ENCODE measurements at regions not wholly inside any gene's neighbourhood (a gene's known extent, or its start where the extent isn't known, plus 50 kb on each side); places are given as distances from the start of the nearest gene placed in this dataset.

- no peak for DNase-seq
- no peaks in the 10 kb centered on the region for H3K9me3 ChIP-seq
- H3K9ac ChIP-seq: no peak overlapping the region
- 55% methylated on average over 2 of the region's 2 CpGs for WGBS (ENCODE audit: low lambda C conversion rate)
- no peaks in the 10 kb centered on the region; a peak in 1 of 4 replicates for H3K4me1 ChIP-seq (ENCODE audit: control insufficient read depth in 1 of 2, insufficient read depth in 2 of 2, low read depth in 1 of 2, low read length in 1 of 2)
- ChIA-PET POLR2A (no interaction called here), CTCF (no interaction called here)
- TF ChIP-seq FOSL2 (IDR thresholded peaks at IDR 0.05; ENCODE audit: borderline replicate concordance, low read depth) (no peak), TEAD4 (IDR thresholded peaks at IDR 0.05; ENCODE audit: borderline replicate concordance, insufficient read depth) (no peak), SIN3A (IDR thresholded peaks at IDR 0.05; ENCODE audit: borderline replicate concordance, low read depth, low read length) (no peak), NFIC (IDR thresholded peaks at IDR 0.05; ENCODE audit: borderline replicate concordance) (no peak), ELF1 (IDR thresholded peaks at IDR 0.05) (no peak), RFX5 (IDR thresholded peaks at IDR 0.05; ENCODE audit: low read length) (no peak), EP300 (IDR thresholded peaks at IDR 0.05; ENCODE audit: borderline replicate concordance in 1 of 2, low read depth in 1 of 2, low read length in 1 of 2) (no peak), RXRA (IDR thresholded peaks at IDR 0.05; ENCODE audit: borderline replicate concordance, low read depth) (no peak), MXI1 (IDR thresholded peaks at IDR 0.05; ENCODE audit: low read depth, low read length) (no peak), JUND (IDR thresholded peaks at IDR 0.05) (no peak), CHD2 (IDR thresholded peaks at IDR 0.05; ENCODE audit: low read length, partially characterized antibody) (no peak)
- TF ChIP-seq, protein P1, sequence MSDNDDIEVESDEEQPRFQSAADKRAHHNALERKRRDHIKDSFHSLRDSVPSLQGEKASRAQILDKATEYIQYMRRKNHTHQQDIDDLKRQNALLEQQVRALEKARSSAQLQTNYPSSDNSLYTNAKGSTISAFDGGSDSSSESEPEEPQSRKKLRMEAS (IDR thresholded peaks at IDR 0.05; ENCODE audit: low read depth): no peak
- H2AFZ ChIP-seq (ENCODE audit: low read depth): no peak overlapping the region
- H3K4me2 ChIP-seq: no peak overlapping the region
- no peaks in the 10 kb centered on the region for H3K79me2 ChIP-seq (ENCODE audit: insufficient read depth)
- H3K36me3 ChIP-seq (replicated peaks in 1 of 2; ENCODE audit: control insufficient read depth in 1 of 2, insufficient read depth in 2 of 2, low read length in 1 of 2): no peaks in the 10 kb centered on the region
- no peaks in the 10 kb centered on the region for H3K27me3 ChIP-seq (ENCODE audit: insufficient read depth)
- H3K27ac ChIP-seq (ENCODE audit: low read depth in 2 of 2, low read length in 1 of 2): no peak overlapping the region
- H3K4me3 ChIP-seq (ENCODE audit: low read depth in 2 of 2, low read length in 1 of 2): no peak overlapping the region
- no peaks in the 10 kb centered on the region for H3F3A ChIP-seq (replicated peaks; ENCODE audit: insufficient read depth)
- H4K20me1 ChIP-seq (ENCODE audit: insufficient read depth): no peaks in the 10 kb centered on the region
- H3K9me2 ChIP-seq: no peaks in the 10 kb centered on the region
Measured at GRCh38 chr1:221564891-221565290, 177.0 kb downstream of the DUSP10 start.

DNA sequence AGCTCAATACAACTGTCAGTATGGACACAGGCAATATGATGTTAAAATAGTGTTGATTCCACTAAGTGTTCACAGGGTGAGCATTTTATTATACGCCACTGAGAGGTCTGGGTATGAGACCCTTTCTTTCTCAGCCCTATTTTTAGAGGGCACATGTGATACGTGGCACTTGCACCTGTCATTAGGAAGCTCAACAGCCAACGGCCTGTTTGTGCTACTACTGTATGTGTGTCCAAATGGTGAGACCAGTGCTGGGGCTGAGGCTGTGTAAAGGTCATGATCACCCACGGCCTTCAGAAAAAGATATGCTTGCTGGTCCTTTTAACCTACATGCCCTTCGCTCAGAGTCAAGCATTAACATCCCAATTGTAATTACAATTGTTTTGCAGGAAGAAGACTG, 176.2 kb downstream of the DUSP10 start:
- H3K9ac ChIP-seq: no peak overlapping the region
- H2AFZ ChIP-seq (ENCODE audit: low read depth): no peak overlapping the region
- no peak overlapping the region for H3K4me3 ChIP-seq (ENCODE audit: low read depth in 2 of 2, low read length in 1 of 2)
- TF ChIP-seq NRF1 (IDR thresholded peaks at IDR 0.05; ENCODE audit: low read depth, low read length) (no peak), MEF2A (IDR thresholded peaks at IDR 0.05; ENCODE audit: borderline replicate concordance, low read depth) (no peak), GATA2 (CRISPR knock-in tag; IDR thresholded peaks at IDR 0.05) (no peak), RCOR1 (IDR thresholded peaks at IDR 0.05; ENCODE audit: low read length) (no peak), TCF12 (IDR thresholded peaks at IDR 0.05) (no peak), CHD2 (IDR thresholded peaks at IDR 0.05; ENCODE audit: low read length, partially characterized antibody) (no peak)
- ChIA-PET POLR2A (no interaction called here), CTCF (no interaction called here)
- no peak for DNase-seq
- WGBS (ENCODE audit: low lambda C conversion rate): 76% methylated on average over 5 of the region's 5 CpGs
- no peaks in the 10 kb centered on the region for H3K27me3 ChIP-seq (ENCODE audit: insufficient read depth)
- H3K4me2 ChIP-seq: no peak overlapping the region
- H3K27ac ChIP-seq (ENCODE audit: low read depth in 2 of 2, low read length in 1 of 2): no peak overlapping the region
- H3K9me2 ChIP-seq: no peaks in the 10 kb centered on the region
- H4K20me1 ChIP-seq (ENCODE audit: insufficient read depth): no peaks in the 10 kb centered on the region
- H3F3A ChIP-seq (replicated peaks; ENCODE audit: insufficient read depth): no peaks in the 10 kb centered on the region
- no peaks in the 10 kb centered on the region; a peak in 1 of 4 replicates for H3K4me1 ChIP-seq (ENCODE audit: control insufficient read depth in 1 of 2, insufficient read depth in 2 of 2, low read depth in 1 of 2, low read length in 1 of 2)
- H3K79me2 ChIP-seq (ENCODE audit: insufficient read depth): no peaks in the 10 kb centered on the region
- no peaks in the 10 kb centered on the region for H3K9me3 ChIP-seq
- no peaks in the 10 kb centered on the region for H3K36me3 ChIP-seq (replicated peaks in 1 of 2; ENCODE audit: control insufficient read depth in 1 of 2, insufficient read depth in 2 of 2, low read length in 1 of 2)
